ENCODE measurements at regions not wholly inside any gene's neighbourhood (a gene's known extent, or its start where the extent isn't known, plus 50 kb on each side); places are given as distances from the start of the nearest gene placed in this dataset.

DNA sequence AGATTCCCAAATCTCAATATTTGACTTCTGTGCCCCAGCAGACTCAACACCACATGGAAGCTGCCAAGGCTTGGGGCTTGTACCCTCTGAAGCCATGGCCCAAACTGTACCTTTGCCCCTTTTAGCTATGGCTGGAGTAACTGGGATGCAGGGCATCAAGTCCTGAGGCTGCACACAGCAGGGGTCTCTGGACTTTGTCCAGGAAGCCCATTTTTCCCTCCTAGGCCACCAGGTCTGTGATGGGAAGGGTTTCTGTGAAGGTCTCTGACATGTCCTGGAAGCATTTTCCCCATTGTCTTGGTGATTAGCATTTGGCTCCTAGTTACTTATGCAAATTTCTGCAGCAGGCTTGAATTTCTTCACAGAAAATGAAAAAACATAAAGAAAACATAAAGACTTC is 762.3 kb downstream of the GALC start:
- Histone ChIP-seq H3K27ac (ENCODE audit: insufficient read depth, low read length) (no peak overlapping the region), H3K4ac (ENCODE audit: low read depth, low read length) (no peak overlapping the region), H3K56ac (ENCODE audit: extremely low read depth, insufficient read depth, low read length) (no peak overlapping the region), H2BK5ac (ENCODE audit: low read depth, low read length, poor library complexity, severe bottlenecking) (no peak overlapping the region), H4K20me1 (ENCODE audit: insufficient read depth, low read length) (no peaks in the 10 kb centered on the region), H2AK5ac (ENCODE audit: low read depth, low read length) (no peak overlapping the region), H3K18ac (ENCODE audit: low read depth, low read length) (no peak overlapping the region), H4K5ac (ENCODE audit: low read depth, low read length) (no peak overlapping the region), H3K9me1 (ENCODE audit: insufficient read depth, low read length) (no peaks in the 10 kb centered on the region), H4K91ac (ENCODE audit: insufficient read depth, low read depth, low read length) (no peak overlapping the region), H3K4me3 (ENCODE audit: insufficient read depth, low read depth, low read length) (no peak overlapping the region), H3K9me3 (ENCODE audit: control insufficient read depth, insufficient read depth, low read length) (peaks cover 2% of the 10 kb centered on the region; the same call in 1 of the 2 replicates), H3K4me1 (ENCODE audit: control insufficient read depth, insufficient read depth, low read length) (no peaks in the 10 kb centered on the region), H3K14ac (replicated peaks; ENCODE audit: low read depth, low read length) (no peak overlapping the region), H3K9ac (ENCODE audit: low read depth, low read length) (no peak overlapping the region), H3K27me3 (ENCODE audit: control insufficient read depth, insufficient read depth, low read length) (no peaks in the 10 kb centered on the region), H2AFZ (replicated peaks; ENCODE audit: low read length, poor library complexity) (no peak overlapping the region), H2BK20ac (ENCODE audit: low read depth, low read length) (no peak overlapping the region), H3K36me3 (ENCODE audit: control insufficient read depth, insufficient read depth, low read length) (no peaks in the 10 kb centered on the region), H3K4me2 (ENCODE audit: low read depth, low read length) (no peak overlapping the region), H2AK9ac (replicated peaks; ENCODE audit: low read depth, low read length, poor library complexity) (no peak overlapping the region), H2BK120ac (ENCODE audit: low read depth, low read length) (no peak overlapping the region), H4K8ac (ENCODE audit: low read depth in 2 of 2, low read length in 2 of 2) (no peak overlapping the region), H3K79me1 (ENCODE audit: low read depth in 1 of 2, low read length in 2 of 2) (no peaks in the 10 kb centered on the region), H2BK15ac (ENCODE audit: low read depth, low read length) (no peak overlapping the region), H3K23ac (ENCODE audit: low read depth, low read length) (no peak overlapping the region)
- ATAC-seq (ENCODE audit: low read depth) (no peak), DNase-seq (no peak)
- dilution Hi-C loops (cut with HindIII; ENCODE audit: low sequenced_read_pairs, unreplicated experiment), result no loop called here
- intact Hi-C loops (cut with micrococcal nuclease), result no loop called here
- CTCF ChIA-PET, result no interaction called here
- POLR2A ChIA-PET (ENCODE audit: unreplicated experiment), result no interaction called here
- TF ChIP-seq RFX5 (IDR thresholded peaks at IDR 0.05; ENCODE audit: low read depth, low read length) (no peak), CEBPB (IDR thresholded peaks at IDR 0.05; ENCODE audit: low read depth, low read length) (no peak), RCOR1 (IDR thresholded peaks at IDR 0.05; ENCODE audit: insufficient replicate concordance, low read length) (no peak), RAD21 (IDR thresholded peaks at IDR 0.05; ENCODE audit: low read length) (no peak), CHD1 (IDR thresholded peaks at IDR 0.05; ENCODE audit: low read depth, low read length) (no peak), MAZ (IDR thresholded peaks at IDR 0.05; ENCODE audit: borderline replicate concordance, low read depth, low read length) (no peak), CTCF (conservative IDR thresholded peaks at IDR 0.05; ENCODE audit: low read depth, low read length) (no peak), MXI1 (IDR thresholded peaks at IDR 0.05; ENCODE audit: borderline replicate concordance, low read depth, low read length) (no peak), NFE2L2 (IDR thresholded peaks at IDR 0.05; ENCODE audit: low read depth, low read length) (no peak), SMC3 (IDR thresholded peaks at IDR 0.05; ENCODE audit: low read depth, low read length) (no peak), USF2 (IDR thresholded peaks at IDR 0.05; ENCODE audit: low read depth, low read length) (no peak)
- in situ Hi-C loops (cut with MboI; ENCODE audit: low sequenced_read_pairs), result no loop called here
- no TSS peak for BruUV-seq (replicated peaks)

All from IMR-90 (cell line).